IPS-NIHi11 (cell line): ENCODE measurements at regions not wholly inside any gene's neighbourhood (a gene's known extent, or its start where the extent isn't known, plus 50 kb on each side); places are given as distances from the start of the nearest gene placed in this dataset.

Experiments used
- DNase-seq: peaks from one replicate; pipeline ENCODE4 v3.0.0; 2012; ENCODE audit warnings: mixed read lengths, low spot score

- DNase-seq: no peak
Observed at GRCh38 chr21:43274022-43274945, 105.5 kb downstream of the CRYAA start.

GRCh38 chr21:43273708-43274021 is 104.9 kb downstream of the CRYAA start:
- DNase-seq: no peak

- DNase-seq: no peak
Observed at GRCh38 chr21:43273016-43273707, 104.4 kb downstream of the CRYAA start.

GRCh38 chr21:43272591-43272990 is 103.8 kb downstream of the CRYAA start:
- no peak for DNase-seq

GRCh38 chr21:43271452-43272020 is 102.7 kb downstream of the CRYAA start:
- no peak for DNase-seq

GRCh38 chr21:43270800-43271301 is 102.0 kb downstream of the CRYAA start:
- no peak for DNase-seq

- no peak for DNase-seq
Observed at GRCh38 chr21:43269957-43270705, 101.3 kb downstream of the CRYAA start.

GRCh38 chr21:43269440-43269839 is 100.6 kb downstream of the CRYAA start:
- DNase-seq: peak; percentile 84

GRCh38 chr21:43268804-43269186 is 100.0 kb downstream of the CRYAA start:
- DNase-seq: no peak

- DNase-seq: no peak
Observed at GRCh38 chr21:43268086-43268803, 99.4 kb downstream of the CRYAA start.

GRCh38 chr21:43267391-43268085 is 98.7 kb downstream of the CRYAA start:
- DNase-seq: no peak

GRCh38 chr21:43266534-43266933 is 97.7 kb downstream of the CRYAA start:
- no peak for DNase-seq

GRCh38 chr21:43262427-43262826 is 93.6 kb downstream of the CRYAA start:
- DNase-seq: no peak
